Activated B cell treated with CpG ODN at 0.5 μM for 24 hours (primary cell): ENCODE measurements at regions not wholly inside any gene's neighbourhood (a gene's known extent, or its start where the extent isn't known, plus 50 kb on each side); places are given as distances from the start of the nearest gene placed in this dataset.
"Not testable (repeated sequence)": the region's sequence is repeated elsewhere in the genome, so short reads cannot be mapped to it uniquely, and the experiment has no call there.

Source experiments
- ATAC-seq: fragments of 200-7000 bp; cut with Tn5 transposase; one replicate; pipeline ENCODE4 v1.10.0; 2021; ENCODE audit warnings: low read depth, mild to moderate bottlenecking, moderate library complexity
- CTCF ChIA-PET: fragments of 350-600 bp; sonication (Branson Sonifier 250); formaldehyde crosslinking; loops from one replicate; lab custom pipeline; 2021; ENCODE audit warnings: antibody characterized with exemption; lab: Charles Lee
- POLR2A ChIA-PET: fragments of 350-600 bp; sonication (Branson Sonifier 250); formaldehyde crosslinking; loops from one replicate; lab custom pipeline; 2021; ENCODE audit warnings: antibody characterized with exemption; lab: Charles Lee
- DNase-seq: peaks from one replicate; pipeline ENCODE4 v3.0.0; 2022
- H3K27ac Mint-ChIP-seq: one replicate; pipeline ENCODE4 v1.8.0; 2020; ENCODE audit warnings: mixed read lengths
- H3K27me3 Mint-ChIP-seq: one replicate; pipeline ENCODE4 v1.8.0; 2021; ENCODE audit warnings: mixed read lengths
- H3K36me3 Mint-ChIP-seq: one replicate; pipeline ENCODE4 v1.8.0; 2021; ENCODE audit warnings: low read depth, mixed read lengths
- H3K4me1 Mint-ChIP-seq: one replicate; pipeline ENCODE4 v1.8.0; 2021; ENCODE audit warnings: mixed read lengths
- H3K4me3 Mint-ChIP-seq: one replicate; pipeline ENCODE4 v1.8.0; 2020; ENCODE audit warnings: mild to moderate bottlenecking, mixed read lengths
- H3K9me3 Mint-ChIP-seq: one replicate; pipeline ENCODE4 v1.8.0; 2020; ENCODE audit warnings: mixed read lengths
- intact Hi-C: fragments of 100-400 bp; cut with micrococcal nuclease; formaldehyde crosslinking; loops from one replicate; pipeline ENCODE4 v1.15.1; 2024
- TF ChIP-seq, protein P1 (sequence below): fragments of 200-600 bp; IDR thresholded peaks from one replicate; pipeline ENCODE4 v1.8.0; 2022; ENCODE audit warnings: antibody characterized with exemption, mild to moderate bottlenecking

DNA sequence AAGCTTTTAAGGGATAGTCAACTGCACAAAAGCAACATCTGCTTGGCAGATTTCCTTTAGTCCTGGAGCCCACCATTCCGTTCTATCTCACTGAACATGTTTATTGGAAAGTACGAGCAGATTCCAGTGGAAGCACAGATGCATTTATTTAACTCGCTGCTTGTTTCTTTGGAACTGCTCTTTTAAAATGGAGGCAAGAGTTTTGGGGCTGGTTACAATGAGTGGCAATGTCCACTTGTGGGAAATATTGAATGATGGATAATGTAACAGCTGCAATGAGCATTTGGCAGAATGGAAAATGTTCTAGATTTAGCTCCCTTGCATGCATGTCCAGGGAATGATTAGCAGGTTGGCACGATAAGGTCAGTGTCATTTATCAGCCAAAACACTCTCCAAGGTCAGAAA lies 163.0 kb downstream of the ATP23 start:
- ChIA-PET POLR2A (no interaction called here), CTCF (no interaction called here)
- intact Hi-C loops = no loop called here
- Mint-ChIP-seq H3K4me1 (no peaks in the 10 kb centered on the region), H3K27ac (no peak overlapping the region), H3K4me3 (no peak overlapping the region), H3K27me3 (peaks cover 3% of the 10 kb centered on the region), H3K36me3 (no peaks in the 10 kb centered on the region), H3K9me3 (peaks cover 10% of the 10 kb centered on the region)
- ATAC-seq = no peak
- TF ChIP-seq, protein P1, sequence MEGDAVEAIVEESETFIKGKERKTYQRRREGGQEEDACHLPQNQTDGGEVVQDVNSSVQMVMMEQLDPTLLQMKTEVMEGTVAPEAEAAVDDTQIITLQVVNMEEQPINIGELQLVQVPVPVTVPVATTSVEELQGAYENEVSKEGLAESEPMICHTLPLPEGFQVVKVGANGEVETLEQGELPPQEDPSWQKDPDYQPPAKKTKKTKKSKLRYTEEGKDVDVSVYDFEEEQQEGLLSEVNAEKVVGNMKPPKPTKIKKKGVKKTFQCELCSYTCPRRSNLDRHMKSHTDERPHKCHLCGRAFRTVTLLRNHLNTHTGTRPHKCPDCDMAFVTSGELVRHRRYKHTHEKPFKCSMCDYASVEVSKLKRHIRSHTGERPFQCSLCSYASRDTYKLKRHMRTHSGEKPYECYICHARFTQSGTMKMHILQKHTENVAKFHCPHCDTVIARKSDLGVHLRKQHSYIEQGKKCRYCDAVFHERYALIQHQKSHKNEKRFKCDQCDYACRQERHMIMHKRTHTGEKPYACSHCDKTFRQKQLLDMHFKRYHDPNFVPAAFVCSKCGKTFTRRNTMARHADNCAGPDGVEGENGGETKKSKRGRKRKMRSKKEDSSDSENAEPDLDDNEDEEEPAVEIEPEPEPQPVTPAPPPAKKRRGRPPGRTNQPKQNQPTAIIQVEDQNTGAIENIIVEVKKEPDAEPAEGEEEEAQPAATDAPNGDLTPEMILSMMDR = no peak
- no peak for DNase-seq

DNA sequence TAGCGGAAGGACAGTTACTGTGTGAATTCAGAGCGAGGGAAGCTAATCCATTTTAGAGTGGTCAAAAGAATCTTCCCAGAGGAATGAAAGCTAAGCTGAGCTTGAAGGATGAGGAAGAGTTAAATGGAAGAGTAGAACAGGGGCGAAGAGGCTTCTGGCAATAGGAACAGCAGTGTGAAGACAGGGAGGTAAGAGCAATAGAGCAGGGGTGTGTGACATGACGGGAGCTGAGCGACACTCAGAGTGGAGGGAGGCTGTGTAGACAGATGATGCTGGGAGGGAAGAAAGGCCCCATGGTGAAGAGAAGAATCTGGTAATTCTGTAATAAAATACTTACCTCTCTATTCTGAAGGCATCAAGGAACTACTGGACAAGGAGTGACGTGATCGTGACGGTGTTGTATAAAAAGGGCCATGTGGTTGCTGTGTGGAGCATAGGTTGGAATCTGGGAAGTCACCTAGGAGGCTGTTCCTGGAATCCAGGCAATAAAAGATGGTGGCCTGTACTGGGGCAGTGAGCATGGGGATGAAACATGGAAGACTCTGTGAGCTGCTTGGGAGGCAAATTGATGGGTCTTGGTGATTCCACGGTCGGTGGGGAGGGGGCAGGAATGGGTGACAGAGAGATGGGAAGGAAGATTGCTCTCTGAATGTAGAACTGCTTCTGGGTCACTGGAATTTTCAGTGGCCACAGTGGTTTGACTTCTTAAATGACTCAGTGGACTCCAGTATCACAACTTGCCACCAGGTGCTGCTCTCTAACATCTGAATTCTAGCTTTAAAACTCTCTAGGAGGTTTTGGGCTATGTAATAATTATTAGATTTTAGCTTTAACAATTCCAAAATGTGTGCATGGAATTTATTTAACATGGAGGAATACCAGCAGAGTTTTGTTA lies 164.1 kb downstream of the ATP23 start:
- TF ChIP-seq, protein P1 = no peak
- no peaks in the 10 kb centered on the region for H3K36me3 Mint-ChIP-seq
- peaks cover 10% of the 10 kb centered on the region for H3K9me3 Mint-ChIP-seq
- no peak for DNase-seq
- ATAC-seq = no peak
- POLR2A ChIA-PET = no interaction called here
- H3K4me3 Mint-ChIP-seq = no peak overlapping the region
- intact Hi-C loops = no loop called here
- peaks cover 3% of the 10 kb centered on the region for H3K27me3 Mint-ChIP-seq
- H3K4me1 Mint-ChIP-seq = no peaks in the 10 kb centered on the region
- CTCF ChIA-PET = interaction anchor here (0.8 kb wide), 1 partner anchor 352 kb away, joined by 3 read pairs; no protein-coding TSS in a partner anchor
- H3K27ac Mint-ChIP-seq = no peak overlapping the region

DNA sequence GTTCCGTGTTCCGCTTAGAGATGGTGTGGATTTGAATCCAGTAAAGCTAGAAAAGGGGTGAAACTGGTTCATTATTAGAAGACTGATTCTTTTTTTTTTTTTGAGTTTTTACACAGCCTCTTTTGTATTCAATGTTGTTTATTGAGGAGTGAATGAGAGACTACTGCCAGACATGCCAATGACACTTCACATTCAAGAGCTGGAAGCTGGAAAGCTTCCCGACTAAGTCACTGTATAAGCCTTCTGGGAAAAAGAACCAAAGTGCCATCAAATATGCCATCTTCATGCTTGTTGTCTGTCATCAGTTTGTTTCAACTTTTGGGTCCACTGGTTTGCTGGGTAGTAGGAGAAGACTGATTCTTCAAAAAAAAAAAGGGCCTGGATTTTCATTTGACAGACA lies 164.8 kb downstream of the ATP23 start:
- H3K27ac Mint-ChIP-seq = no peak overlapping the region
- ATAC-seq = no peak

DNA sequence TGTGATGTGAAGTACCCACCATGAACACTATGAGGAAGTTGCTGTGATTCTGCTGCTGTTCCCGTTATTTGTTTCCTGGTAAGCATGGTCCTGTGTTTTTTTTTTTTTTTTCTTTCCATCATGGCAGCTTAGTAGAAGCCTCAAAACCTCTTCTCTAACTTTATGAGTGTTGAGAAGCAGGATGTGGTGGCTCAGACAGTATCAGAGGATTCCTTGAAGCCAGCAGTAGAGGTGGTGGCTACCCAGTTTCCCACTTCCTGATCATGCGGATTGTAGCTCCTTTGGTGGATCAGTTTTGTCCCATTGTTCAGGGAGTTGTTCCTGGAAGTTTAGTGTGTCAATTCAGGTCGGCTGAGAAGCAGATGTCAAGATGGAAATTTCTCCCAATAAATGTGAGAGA lies 175.8 kb downstream of the ATP23 start:
- ATAC-seq (no peak), DNase-seq (no peak)
- H3K9me3 Mint-ChIP-seq = no peaks in the 10 kb centered on the region
- H3K27ac Mint-ChIP-seq = no peak overlapping the region
- no peaks in the 10 kb centered on the region for H3K4me1 Mint-ChIP-seq
- POLR2A ChIA-PET = no interaction called here
- H3K4me3 Mint-ChIP-seq = no peak overlapping the region
- H3K27me3 Mint-ChIP-seq = peaks cover 10% of the 10 kb centered on the region
- H3K36me3 Mint-ChIP-seq = no peaks in the 10 kb centered on the region
- intact Hi-C loops = no loop called here
- TF ChIP-seq, protein P1 = no peak
- CTCF ChIA-PET = no interaction called here

More for the DNA sequence above, 164.8 kb downstream of the ATP23 start:
- TF ChIP-seq, protein P1 = no peak
- H3K4me3 Mint-ChIP-seq = no peak overlapping the region
- intact Hi-C loops = no loop called here
- H3K36me3 Mint-ChIP-seq = no peaks in the 10 kb centered on the region
- CTCF ChIA-PET = interaction anchor here (0.8 kb wide), 1 partner anchor 352 kb away, joined by 3 read pairs; no protein-coding TSS in a partner anchor
- H3K9me3 Mint-ChIP-seq = peaks cover 10% of the 10 kb centered on the region
- POLR2A ChIA-PET = no interaction called here
- H3K27me3 Mint-ChIP-seq = peaks cover 3% of the 10 kb centered on the region
- H3K4me1 Mint-ChIP-seq = no peaks in the 10 kb centered on the region
- DNase-seq = no peak

DNA sequence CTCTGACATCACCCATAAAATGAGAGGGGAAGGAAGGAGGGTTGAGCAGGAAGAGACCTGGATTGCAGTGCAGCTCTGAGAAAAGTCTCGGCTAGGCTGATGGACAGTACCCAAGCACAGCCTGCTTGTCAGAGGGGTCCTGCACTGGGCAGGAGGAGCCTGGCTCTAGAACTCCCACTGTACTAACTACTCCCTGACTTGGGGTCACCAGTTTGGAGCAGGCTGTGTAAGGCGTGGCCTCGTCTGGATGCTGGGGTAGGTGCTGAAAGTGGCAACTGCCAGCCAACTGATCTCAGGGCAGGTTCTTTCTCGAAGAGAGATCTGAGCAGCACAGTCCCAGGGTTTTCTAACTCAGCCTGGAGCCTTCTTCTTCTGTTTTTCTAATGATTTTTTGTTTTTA lies 176.3 kb downstream of the ATP23 start:
- Mint-ChIP-seq H3K27ac (no peak overlapping the region), H3K4me3 (no peak overlapping the region), H3K9me3 (no peaks in the 10 kb centered on the region), H3K36me3 (no peaks in the 10 kb centered on the region), H3K27me3 (peaks cover 12% of the 10 kb centered on the region), H3K4me1 (no peaks in the 10 kb centered on the region)
- ChIA-PET POLR2A (no interaction called here), CTCF (no interaction called here)
- TF ChIP-seq, protein P1 = no peak
- no peak for DNase-seq
- ATAC-seq = no peak
- intact Hi-C loops = no loop called here

DNA sequence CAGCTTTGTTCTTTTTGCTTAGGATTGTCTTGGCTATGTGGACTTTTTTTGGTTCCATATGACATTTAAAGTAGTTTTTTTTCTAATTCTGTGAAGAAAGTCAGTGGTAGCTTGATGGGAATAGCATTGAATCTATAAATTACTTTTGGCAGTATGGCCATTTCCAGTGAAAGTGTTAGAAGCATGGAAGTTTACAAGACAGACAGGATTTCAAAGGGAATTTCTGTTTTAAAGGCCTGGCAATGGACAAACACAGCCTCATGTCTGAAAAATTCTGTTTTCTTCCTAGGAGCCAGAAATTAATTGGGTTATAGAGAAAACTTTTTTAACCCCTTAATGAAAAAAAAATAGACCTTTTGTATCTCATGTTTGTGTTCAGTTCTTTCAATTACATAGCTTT lies 184.4 kb downstream of the ATP23 start:
- H3K36me3 Mint-ChIP-seq, POLR2A ChIA-PET, H3K27ac Mint-ChIP-seq, H3K27me3 Mint-ChIP-seq, H3K4me3 Mint-ChIP-seq, H3K9me3 Mint-ChIP-seq, DNase-seq, intact Hi-C loops, CTCF ChIA-PET, ATAC-seq, H3K4me1 Mint-ChIP-seq: not testable (repeated sequence)
